ENCODE measurements at regions not wholly inside any gene's neighbourhood (a gene's known extent, or its start where the extent isn't known, plus 50 kb on each side); places are given as distances from the start of the nearest gene placed in this dataset.

- intact Hi-C loops (cut with micrococcal nuclease): no loop called here
- DNase-seq (ENCODE audit: unreplicated experiment): no peak
- no peaks in the 10 kb centered on the region for H3K4me1 Mint-ChIP-seq (ENCODE audit: insufficient read depth, unreplicated experiment)
- no TSS peak for BruUV-seq (replicated peaks)
- peaks cover 14% of the 10 kb centered on the region for H3K36me3 Mint-ChIP-seq (ENCODE audit: insufficient read depth, unreplicated experiment)
- TF ChIP-seq CTCF (IDR thresholded peaks at IDR 0.05; ENCODE audit: unreplicated experiment): no peak
- H3K27ac Mint-ChIP-seq (ENCODE audit: low read depth, unreplicated experiment): no peak overlapping the region
- no peak overlapping the region for H3K4me3 Mint-ChIP-seq (ENCODE audit: unreplicated experiment)
- CTCF ChIA-PET: interaction anchor here (1.2 kb wide), 1 partner anchor 117 kb away, joined by 6 read pairs; no protein-coding TSS in a partner anchor
- POLR2A ChIA-PET: no interaction called here
- H3K27me3 Mint-ChIP-seq (ENCODE audit: insufficient read depth, unreplicated experiment): no peaks in the 10 kb centered on the region
- H3K9me3 Mint-ChIP-seq (ENCODE audit: unreplicated experiment): no peaks in the 10 kb centered on the region
Observed at GRCh38 chr7:22937946-22938345, 76.0 kb downstream of the HYCC1 start.

DNA sequence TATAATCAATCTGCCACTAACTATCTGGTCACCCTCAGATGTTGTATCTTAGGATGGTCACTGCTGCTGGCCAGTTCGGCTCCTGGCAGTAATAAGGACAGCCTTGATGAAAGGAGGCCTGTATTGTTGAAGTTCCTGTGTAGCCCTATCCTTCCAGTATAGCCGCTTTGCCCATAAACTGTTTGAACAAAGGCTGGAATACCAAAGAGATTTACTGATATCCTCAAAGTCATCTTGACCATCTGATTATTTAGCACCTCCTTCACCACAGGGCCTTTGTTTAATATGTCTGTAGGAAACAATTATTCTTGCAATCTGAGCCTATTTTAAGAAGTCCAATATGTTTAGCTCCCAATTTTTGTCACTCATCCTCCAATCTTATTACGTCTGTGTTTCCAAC lies 77.7 kb downstream of the HYCC1 start:
- intact Hi-C loops (cut with micrococcal nuclease): no loop called here

GRCh38 chr7:22935269-22935668 lies 78.7 kb downstream of the HYCC1 start:
- DNase-seq (ENCODE audit: unreplicated experiment): no peak
- TF ChIP-seq CTCF (IDR thresholded peaks at IDR 0.05; ENCODE audit: unreplicated experiment): no peak
- peaks cover 8% of the 10 kb centered on the region for H3K36me3 Mint-ChIP-seq (ENCODE audit: insufficient read depth, unreplicated experiment)
- H3K4me1 Mint-ChIP-seq (ENCODE audit: insufficient read depth, unreplicated experiment): no peaks in the 10 kb centered on the region
- ChIA-PET CTCF (interaction anchor here (0.7 to 0.8 kb wide), 2 partner anchors 23 to 1677 kb away, joined by 3 read pairs; no protein-coding TSS in a partner anchor), POLR2A (no interaction called here)
- peaks cover 8% of the 10 kb centered on the region for H3K9me3 Mint-ChIP-seq (ENCODE audit: unreplicated experiment)
- intact Hi-C loops (cut with micrococcal nuclease): no loop called here
- no peak overlapping the region for H3K4me3 Mint-ChIP-seq (ENCODE audit: unreplicated experiment)
- no peaks in the 10 kb centered on the region for H3K27me3 Mint-ChIP-seq (ENCODE audit: insufficient read depth, unreplicated experiment)
- BruUV-seq (replicated peaks): no TSS peak
- H3K27ac Mint-ChIP-seq (ENCODE audit: low read depth, unreplicated experiment): no peak overlapping the region

More for the DNA sequence above, 77.7 kb downstream of the HYCC1 start:
- ChIA-PET POLR2A (interaction anchor here (0.6 kb wide), 1 partner anchor 79 kb away, joined by 3 read pairs; no protein-coding TSS in a partner anchor), CTCF (interaction anchor here (0.7 kb wide), 1 partner anchor 91 kb away, joined by 3 read pairs; no protein-coding TSS in a partner anchor)
- BruUV-seq (replicated peaks): no TSS peak
- Mint-ChIP-seq H3K4me1 (ENCODE audit: insufficient read depth, unreplicated experiment) (no peaks in the 10 kb centered on the region), H3K27me3 (ENCODE audit: insufficient read depth, unreplicated experiment) (no peaks in the 10 kb centered on the region), H3K27ac (ENCODE audit: low read depth, unreplicated experiment) (no peak overlapping the region), H3K9me3 (ENCODE audit: unreplicated experiment) (peaks cover 1% of the 10 kb centered on the region), H3K36me3 (ENCODE audit: insufficient read depth, unreplicated experiment) (peaks cover 14% of the 10 kb centered on the region), H3K4me3 (ENCODE audit: unreplicated experiment) (no peak overlapping the region)
- no peak for DNase-seq (ENCODE audit: unreplicated experiment)
- TF ChIP-seq CTCF (IDR thresholded peaks at IDR 0.05; ENCODE audit: unreplicated experiment): no peak

DNA sequence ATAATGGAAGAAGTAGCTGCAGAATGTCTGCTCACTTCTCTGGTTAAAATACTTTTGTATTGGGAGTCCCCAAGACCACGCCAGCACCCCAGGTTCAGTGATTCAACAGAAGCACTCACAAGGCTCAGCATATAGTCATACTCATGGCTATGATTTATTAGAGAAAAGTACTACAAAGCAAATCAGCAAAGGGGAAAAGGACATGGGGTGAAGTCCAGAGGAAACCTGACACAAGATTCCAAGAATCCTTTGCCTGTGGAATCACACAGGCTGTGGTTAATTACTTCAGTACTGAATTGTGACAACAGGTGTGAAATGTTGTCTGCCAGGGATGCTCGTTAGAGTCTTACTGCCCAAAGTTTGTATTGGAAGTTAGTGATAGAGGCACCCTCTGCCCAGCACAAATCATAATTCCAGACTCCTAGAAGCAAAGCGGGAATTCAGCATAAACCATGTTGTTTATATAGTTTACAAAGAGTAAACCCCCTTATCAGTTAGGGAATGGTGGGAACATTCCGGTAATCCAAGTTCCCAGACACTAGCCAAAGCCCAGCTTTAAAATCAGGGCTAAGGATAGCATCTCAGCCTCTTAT lies 79.4 kb downstream of the HYCC1 start:
- Mint-ChIP-seq H3K4me1 (ENCODE audit: insufficient read depth, unreplicated experiment) (no peaks in the 10 kb centered on the region), H3K27ac (ENCODE audit: low read depth, unreplicated experiment) (no peak overlapping the region), H3K4me3 (ENCODE audit: unreplicated experiment) (no peak overlapping the region), H3K9me3 (ENCODE audit: unreplicated experiment) (peaks cover 8% of the 10 kb centered on the region), H3K27me3 (ENCODE audit: insufficient read depth, unreplicated experiment) (no peaks in the 10 kb centered on the region), H3K36me3 (ENCODE audit: insufficient read depth, unreplicated experiment) (peaks cover 8% of the 10 kb centered on the region)
- TF ChIP-seq CTCF (IDR thresholded peaks at IDR 0.05; ENCODE audit: unreplicated experiment): no peak
- no TSS peak for BruUV-seq (replicated peaks)
- intact Hi-C loops (cut with micrococcal nuclease): loop anchor here (5.0 kb wide), 1 partner anchor 123 kb away; no protein-coding TSS in a partner anchor
- DNase-seq (ENCODE audit: unreplicated experiment): no peak
- ChIA-PET POLR2A (no interaction called here), CTCF (interaction anchor here (0.7 to 0.8 kb wide), 3 partner anchors 22 to 1677 kb away, joined by 3 read pairs; no protein-coding TSS in a partner anchor)

All from MCF 10A (cell line).